ENCODE measurements at regions not wholly inside any gene's neighbourhood (a gene's known extent, or its start where the extent isn't known, plus 50 kb on each side); places are given as distances from the start of the nearest gene placed in this dataset.

GRCh38 chr5:17088051-17088450, 129.4 kb upstream of the BASP1 start:
- Histone ChIP-seq H3K36me3 (ENCODE audit: control insufficient read depth, insufficient read depth, low read length) (no peaks in the 10 kb centered on the region), H3K27ac (ENCODE audit: extremely low read depth, low read depth, low read length) (no peak overlapping the region), H3K4me3 (no peak overlapping the region), H3K9me1 (ENCODE audit: control insufficient read depth, insufficient read depth, low read length) (no peaks in the 10 kb centered on the region), H3K4me2 (ENCODE audit: insufficient read depth, low read length) (no peak overlapping the region), H3K9me3 (replicated peaks; ENCODE audit: control insufficient read depth, insufficient read depth, low read depth, low read length) (no peaks in the 10 kb centered on the region), H3K79me2 (ENCODE audit: control insufficient read depth, insufficient read depth, low read length) (no peaks in the 10 kb centered on the region), H3K9ac (ENCODE audit: insufficient read depth in 1 of 2, low read depth in 2 of 2, low read length in 2 of 2) (no peak overlapping the region), H3K4me1 (replicated peaks in 1 of 2; ENCODE audit: control insufficient read depth in 2 of 2, insufficient read depth in 2 of 2, low read length in 2 of 2) (no peaks in the 10 kb centered on the region), H4K20me1 (replicated peaks; ENCODE audit: control insufficient read depth, insufficient read depth, low read length) (no peaks in the 10 kb centered on the region), H2AFZ (ENCODE audit: low read depth, low read length) (no peak overlapping the region), H3K27me3 (ENCODE audit: control insufficient read depth in 2 of 2, insufficient read depth in 2 of 2, low read length in 2 of 2) (peaks cover 5 to 10% of the 10 kb centered on the region in 2 experiments; a peak in 3 of 5 replicates)
- DNase-seq (ENCODE audit: extremely low read depth in 1 of 4, low spot score in 3 of 4) = no peak
- in situ Hi-C loops (cut with MboI) (no loop called here), intact Hi-C loops (cut with micrococcal nuclease) (no loop called here)
- ChIA-PET CTCF (ENCODE audit: low intra/inter-chr PET ratio) (no interaction called here), POLR2A (no interaction called here)
- ATAC-seq = 0 out of 3 replicates have a peak, but pooled peaks have one; percentile 37
- no peak for FAIRE-seq
- BruUV-seq (replicated peaks) = no TSS peak
- 0% methylated on average over 4 of the region's 4 CpGs for WGBS (ENCODE audit: insufficient coverage, low coverage, missing lambda C conversion rate)
- TF ChIP-seq CEBPG (CRISPR knock-in tag; IDR thresholded peaks at IDR 0.05) (no peak), CEBPG (tag; conservative IDR thresholded peaks at IDR 0.05 in 1 of 2, IDR thresholded peaks at IDR 0.05 in 1 of 2) (peak in 1 of 2 experiments; percentile 70; a peak in 2 of 4 replicates), PHF8 (IDR thresholded peaks at IDR 0.05; ENCODE audit: borderline replicate concordance, low read length) (no peak), ATF3 (IDR thresholded peaks at IDR 0.05) (peak; percentile 43; the same call in 1 of the 2 replicates), ATF3 (CRISPR knock-in tag; conservative IDR thresholded peaks at IDR 0.05) (no peak)

- no peak for DNase-seq (ENCODE audit: extremely low read depth in 1 of 4, low spot score in 3 of 4)
- CTCF ChIA-PET (ENCODE audit: low intra/inter-chr PET ratio) = no interaction called here
- BruUV-seq (replicated peaks) = no TSS peak
- TF ChIP-seq POLR2B (IDR thresholded peaks at IDR 0.05; ENCODE audit: low read depth, partially characterized antibody) (no peak), MEF2A (IDR thresholded peaks at IDR 0.05; ENCODE audit: control insufficient read depth, low read depth, low read length) (no peak), ATF7 (IDR thresholded peaks at IDR 0.05) (no peak), ZNF609 (CRISPR knock-in tag; IDR thresholded peaks at IDR 0.05; ENCODE audit: borderline replicate concordance) (no peak), ZNF655 (CRISPR knock-in tag; IDR thresholded peaks at IDR 0.05) (no peak)
Observed at GRCh38 chr5:17089001-17089400, 128.4 kb upstream of the BASP1 start.

More at GRCh38 chr5:17089001-17089400, 128.4 kb upstream of the BASP1 start:
- ATAC-seq = no peak
- no peaks in the 10 kb centered on the region for H3K9me3 ChIP-seq (replicated peaks; ENCODE audit: control insufficient read depth, insufficient read depth, low read depth, low read length)
- H3K79me2 ChIP-seq (ENCODE audit: control insufficient read depth, insufficient read depth, low read length) = no peaks in the 10 kb centered on the region
- H3K27me3 ChIP-seq (ENCODE audit: control insufficient read depth in 2 of 2, insufficient read depth in 2 of 2, low read length in 2 of 2) = peaks cover 3 to 7% of the 10 kb centered on the region in 2 experiments; a peak in 3 of 5 replicates
- no peaks in the 10 kb centered on the region for H3K4me1 ChIP-seq (replicated peaks in 1 of 2; ENCODE audit: control insufficient read depth in 2 of 2, insufficient read depth in 2 of 2, low read length in 2 of 2)
- no peaks in the 10 kb centered on the region for H3K9me1 ChIP-seq (ENCODE audit: control insufficient read depth, insufficient read depth, low read length)
- no peak overlapping the region for H3K4me2 ChIP-seq (ENCODE audit: insufficient read depth, low read length)
- H2AFZ ChIP-seq (ENCODE audit: low read depth, low read length) = no peak overlapping the region
- no peak overlapping the region for H3K4me3 ChIP-seq
- in situ Hi-C loops (cut with MboI) (no loop called here), intact Hi-C loops (cut with micrococcal nuclease) (no loop called here)
- FAIRE-seq = no peak
- H3K9ac ChIP-seq (ENCODE audit: insufficient read depth in 1 of 2, low read depth in 2 of 2, low read length in 2 of 2) = no peak overlapping the region
- no peaks in the 10 kb centered on the region for H4K20me1 ChIP-seq (replicated peaks; ENCODE audit: control insufficient read depth, insufficient read depth, low read length)
- H3K27ac ChIP-seq (ENCODE audit: extremely low read depth, low read depth, low read length) = no peak overlapping the region
- H3K36me3 ChIP-seq (ENCODE audit: control insufficient read depth, insufficient read depth, low read length) = no peaks in the 10 kb centered on the region
- POLR2A ChIA-PET = no interaction called here
